Astrocyte (in vitro differentiated cells and primary cell): ENCODE measurements at regions not wholly inside any gene's neighbourhood (a gene's known extent, or its start where the extent isn't known, plus 50 kb on each side); places are given as distances from the start of the nearest gene placed in this dataset.

Experiments
- EZH2 ChIP-seq: IDR thresholded peaks from 2 replicates; pipeline ENCODE4 v1.6.1; 2012; ENCODE audit warnings: mild to moderate bottlenecking, low read length, inconsistent platforms; ENCODE audit not compliant: insufficient read depth
- TF ChIP-seq, protein P1 (sequence below): IDR thresholded peaks from 2 replicates; pipeline ENCODE4 v1.5.1; 2011; ENCODE audit warnings: low read depth, mild to moderate bottlenecking, inconsistent platforms, low read length, moderate library complexity; ENCODE audit not compliant: insufficient read depth

GRCh38 chr12:63400718-63401117, 249.7 kb upstream of the AVPR1A start:
- TF ChIP-seq, protein P1, sequence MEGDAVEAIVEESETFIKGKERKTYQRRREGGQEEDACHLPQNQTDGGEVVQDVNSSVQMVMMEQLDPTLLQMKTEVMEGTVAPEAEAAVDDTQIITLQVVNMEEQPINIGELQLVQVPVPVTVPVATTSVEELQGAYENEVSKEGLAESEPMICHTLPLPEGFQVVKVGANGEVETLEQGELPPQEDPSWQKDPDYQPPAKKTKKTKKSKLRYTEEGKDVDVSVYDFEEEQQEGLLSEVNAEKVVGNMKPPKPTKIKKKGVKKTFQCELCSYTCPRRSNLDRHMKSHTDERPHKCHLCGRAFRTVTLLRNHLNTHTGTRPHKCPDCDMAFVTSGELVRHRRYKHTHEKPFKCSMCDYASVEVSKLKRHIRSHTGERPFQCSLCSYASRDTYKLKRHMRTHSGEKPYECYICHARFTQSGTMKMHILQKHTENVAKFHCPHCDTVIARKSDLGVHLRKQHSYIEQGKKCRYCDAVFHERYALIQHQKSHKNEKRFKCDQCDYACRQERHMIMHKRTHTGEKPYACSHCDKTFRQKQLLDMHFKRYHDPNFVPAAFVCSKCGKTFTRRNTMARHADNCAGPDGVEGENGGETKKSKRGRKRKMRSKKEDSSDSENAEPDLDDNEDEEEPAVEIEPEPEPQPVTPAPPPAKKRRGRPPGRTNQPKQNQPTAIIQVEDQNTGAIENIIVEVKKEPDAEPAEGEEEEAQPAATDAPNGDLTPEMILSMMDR: no peak
- TF ChIP-seq EZH2: no peak
